ENCODE measurements at regions not wholly inside any gene's neighbourhood (a gene's known extent, or its start where the extent isn't known, plus 50 kb on each side); places are given as distances from the start of the nearest gene placed in this dataset.

- peaks cover 16% of the 10 kb centered on the region for H3K9me3 Mint-ChIP-seq
- no peaks in the 10 kb centered on the region for H3K36me3 Mint-ChIP-seq (ENCODE audit: insufficient read depth)
- no peaks in the 10 kb centered on the region for H3K4me1 Mint-ChIP-seq (ENCODE audit: low read depth)
- ATAC-seq (no peak), DNase-seq (no peak)
- no peak overlapping the region for H3K4me3 Mint-ChIP-seq
- no peaks in the 10 kb centered on the region for H3K27me3 Mint-ChIP-seq (ENCODE audit: low read depth)
These were observed 702.4 kb upstream of the RAB6C start for GRCh38 chr2:129276978-129277584.

GRCh38 chr2:129277585-129277981 lies 701.9 kb upstream of the RAB6C start:
- no peak for ATAC-seq
- DNase-seq = no peak
- Mint-ChIP-seq H3K36me3 (ENCODE audit: insufficient read depth) (no peaks in the 10 kb centered on the region), H3K4me1 (ENCODE audit: low read depth) (no peaks in the 10 kb centered on the region), H3K9me3 (peaks cover 16% of the 10 kb centered on the region), H3K4me3 (no peak overlapping the region), H3K27me3 (ENCODE audit: low read depth) (no peaks in the 10 kb centered on the region)

- Mint-ChIP-seq H3K4me3 (no peak overlapping the region), H3K27me3 (ENCODE audit: low read depth) (no peaks in the 10 kb centered on the region), H3K9me3 (peaks cover 16% of the 10 kb centered on the region), H3K36me3 (ENCODE audit: insufficient read depth) (no peaks in the 10 kb centered on the region), H3K4me1 (ENCODE audit: low read depth) (no peaks in the 10 kb centered on the region)
- ATAC-seq (no peak), DNase-seq (no peak)
These were observed 697.5 kb upstream of the RAB6C start for GRCh38 chr2:129281791-129282530.

DNA sequence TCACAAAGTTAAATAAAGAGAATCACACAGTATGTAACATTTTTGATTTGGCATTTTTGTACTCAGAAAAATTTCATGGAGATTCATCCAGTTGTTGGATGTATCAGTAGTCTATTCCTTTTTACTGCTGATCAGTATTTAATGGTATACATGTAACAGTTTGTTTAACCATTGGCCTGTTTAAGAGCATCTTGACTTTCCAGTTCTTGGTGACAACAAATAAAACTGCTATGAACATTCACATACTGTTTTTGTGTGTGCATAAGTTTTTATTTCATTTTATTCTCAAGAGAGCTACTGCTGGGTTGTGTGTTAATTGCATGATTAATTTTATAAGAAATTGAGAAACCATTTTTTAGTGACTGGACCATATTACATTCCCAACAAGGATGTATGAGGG lies 694.5 kb upstream of the RAB6C start:
- no peaks in the 10 kb centered on the region for H3K4me1 Mint-ChIP-seq (ENCODE audit: low read depth)
- H3K27me3 Mint-ChIP-seq (ENCODE audit: low read depth) = no peaks in the 10 kb centered on the region
- peaks cover under 1% of the 10 kb centered on the region for H3K9me3 Mint-ChIP-seq
- no peak overlapping the region for H3K4me3 Mint-ChIP-seq
- no peaks in the 10 kb centered on the region for H3K36me3 Mint-ChIP-seq (ENCODE audit: insufficient read depth)
- no peak for DNase-seq
- ATAC-seq = no peak

DNA sequence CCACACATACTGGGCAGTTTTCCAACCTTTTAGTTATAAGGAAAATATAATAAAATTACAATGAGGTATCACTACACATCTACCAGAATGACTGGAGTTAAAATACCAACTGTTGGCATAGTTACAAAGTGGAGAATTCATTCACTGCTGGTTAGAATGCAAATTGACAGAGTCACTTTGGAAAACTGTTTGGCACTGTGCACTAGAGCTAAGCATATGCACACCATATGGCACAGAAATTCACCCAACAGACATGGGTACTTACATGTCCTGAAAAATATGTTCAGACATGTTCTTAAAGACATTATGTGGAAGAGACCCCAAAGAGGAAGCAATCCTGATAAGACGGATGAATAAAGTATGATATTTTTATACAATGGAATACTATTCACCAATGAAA lies 686.1 kb upstream of the RAB6C start:
- no peaks in the 10 kb centered on the region for H3K4me1 Mint-ChIP-seq (ENCODE audit: low read depth)
- H3K9me3 Mint-ChIP-seq = peaks cover 5% of the 10 kb centered on the region
- H3K27me3 Mint-ChIP-seq (ENCODE audit: low read depth) = peaks cover 2% of the 10 kb centered on the region
- DNase-seq (no peak), ATAC-seq (no peak)
- H3K4me3 Mint-ChIP-seq = no peak overlapping the region
- no peaks in the 10 kb centered on the region for H3K36me3 Mint-ChIP-seq (ENCODE audit: insufficient read depth)

- Mint-ChIP-seq H3K4me3 (no peak overlapping the region), H3K9me3 (no peaks in the 10 kb centered on the region), H3K4me1 (ENCODE audit: low read depth) (no peaks in the 10 kb centered on the region), H3K36me3 (ENCODE audit: insufficient read depth) (no peaks in the 10 kb centered on the region), H3K27me3 (ENCODE audit: low read depth) (no peaks in the 10 kb centered on the region)
- DNase-seq = no peak
- no peak for ATAC-seq
These were observed 683.1 kb upstream of the RAB6C start for GRCh38 chr2:129296396-129296795.

GRCh38 chr2:129296806-129297205 lies 682.7 kb upstream of the RAB6C start:
- ATAC-seq (no peak), DNase-seq (no peak)
- Mint-ChIP-seq H3K9me3 (no peaks in the 10 kb centered on the region), H3K4me3 (no peak overlapping the region), H3K4me1 (ENCODE audit: low read depth) (no peaks in the 10 kb centered on the region), H3K27me3 (ENCODE audit: low read depth) (no peaks in the 10 kb centered on the region), H3K36me3 (ENCODE audit: insufficient read depth) (no peaks in the 10 kb centered on the region)

- Mint-ChIP-seq H3K27me3 (ENCODE audit: low read depth) (no peaks in the 10 kb centered on the region), H3K9me3 (no peaks in the 10 kb centered on the region), H3K4me1 (ENCODE audit: low read depth) (no peaks in the 10 kb centered on the region), H3K4me3 (no peak overlapping the region), H3K36me3 (ENCODE audit: insufficient read depth) (no peaks in the 10 kb centered on the region)
- no peak for DNase-seq
- ATAC-seq = no peak
These were observed 682.0 kb upstream of the RAB6C start for GRCh38 chr2:129297430-129297829.

DNA sequence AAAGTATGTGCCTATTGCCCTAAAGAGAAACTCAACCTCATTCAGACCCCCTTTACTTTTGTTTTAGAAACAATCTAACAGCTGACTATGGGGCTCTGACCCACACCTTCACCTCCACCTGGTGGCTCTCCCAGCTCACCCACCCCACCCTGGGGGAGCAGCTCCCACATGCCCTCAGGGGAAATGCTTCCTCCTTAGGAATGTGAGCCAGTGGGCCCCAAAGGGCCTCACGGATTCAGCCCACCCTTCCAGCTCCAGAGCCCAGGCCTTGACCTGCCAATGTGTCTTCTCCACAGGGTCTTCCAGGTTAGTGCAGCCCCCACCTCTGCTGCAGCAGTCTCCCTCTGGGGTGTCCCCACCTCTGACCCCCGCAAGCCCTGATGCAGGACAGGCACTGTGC lies 680.1 kb upstream of the RAB6C start:
- H3K27me3 Mint-ChIP-seq (ENCODE audit: low read depth) = peaks cover 2% of the 10 kb centered on the region
- ATAC-seq (no peak), DNase-seq (no peak)

GRCh38 chr2:129299756-129300155 lies 679.7 kb upstream of the RAB6C start:
- no peaks in the 10 kb centered on the region for H3K36me3 Mint-ChIP-seq (ENCODE audit: insufficient read depth)
- no peak for DNase-seq
- no peaks in the 10 kb centered on the region for H3K4me1 Mint-ChIP-seq (ENCODE audit: low read depth)

More for the DNA sequence above, 680.1 kb upstream of the RAB6C start:
- Mint-ChIP-seq H3K9me3 (no peaks in the 10 kb centered on the region), H3K4me3 (no peak overlapping the region), H3K4me1 (ENCODE audit: low read depth) (no peaks in the 10 kb centered on the region), H3K36me3 (ENCODE audit: insufficient read depth) (no peaks in the 10 kb centered on the region)

GRCh38 chr2:129300456-129300855 lies 679.0 kb upstream of the RAB6C start:
- no peaks in the 10 kb centered on the region for H3K4me1 Mint-ChIP-seq (ENCODE audit: low read depth)
- ATAC-seq = no peak
- no peak overlapping the region for H3K4me3 Mint-ChIP-seq

More at GRCh38 chr2:129299756-129300155, 679.7 kb upstream of the RAB6C start:
- Mint-ChIP-seq H3K27me3 (ENCODE audit: low read depth) (peaks cover 2% of the 10 kb centered on the region), H3K4me3 (no peak overlapping the region), H3K9me3 (no peaks in the 10 kb centered on the region)
- no peak for ATAC-seq

DNA sequence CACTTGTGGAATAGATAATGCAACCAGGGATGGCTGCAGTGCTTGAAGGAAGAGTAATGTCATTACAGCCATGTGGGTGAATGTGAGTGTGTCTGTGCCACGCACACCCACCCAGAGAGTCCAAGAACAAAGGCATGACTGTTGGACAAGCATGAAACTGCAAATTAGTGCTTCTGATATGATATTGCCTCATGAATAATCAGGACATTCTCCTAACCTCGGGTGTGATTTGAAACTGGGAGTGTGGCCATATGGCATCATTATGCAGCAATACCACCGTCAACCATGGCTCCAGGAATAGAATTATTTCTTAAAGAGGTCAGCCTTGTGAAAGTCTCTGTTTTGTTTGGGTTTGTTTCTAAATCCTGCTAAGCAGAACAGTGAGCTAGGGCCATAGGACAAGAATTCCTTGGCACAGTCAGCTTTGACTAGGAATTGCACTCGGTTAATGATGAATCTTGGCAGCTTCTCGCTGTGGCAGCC lies 678.0 kb upstream of the RAB6C start:
- no peaks in the 10 kb centered on the region for H3K36me3 Mint-ChIP-seq (ENCODE audit: insufficient read depth)
- ATAC-seq (no peak), DNase-seq (no peak)
- H3K4me3 Mint-ChIP-seq = no peak overlapping the region
- H3K9me3 Mint-ChIP-seq = no peaks in the 10 kb centered on the region
- H3K27me3 Mint-ChIP-seq (ENCODE audit: low read depth) = peaks cover 2% of the 10 kb centered on the region
- no peaks in the 10 kb centered on the region for H3K4me1 Mint-ChIP-seq (ENCODE audit: low read depth)

More at GRCh38 chr2:129300456-129300855, 679.0 kb upstream of the RAB6C start:
- peaks cover 2% of the 10 kb centered on the region for H3K27me3 Mint-ChIP-seq (ENCODE audit: low read depth)
- H3K9me3 Mint-ChIP-seq = no peaks in the 10 kb centered on the region
- H3K36me3 Mint-ChIP-seq (ENCODE audit: insufficient read depth) = no peaks in the 10 kb centered on the region
- DNase-seq = no peak

DNA sequence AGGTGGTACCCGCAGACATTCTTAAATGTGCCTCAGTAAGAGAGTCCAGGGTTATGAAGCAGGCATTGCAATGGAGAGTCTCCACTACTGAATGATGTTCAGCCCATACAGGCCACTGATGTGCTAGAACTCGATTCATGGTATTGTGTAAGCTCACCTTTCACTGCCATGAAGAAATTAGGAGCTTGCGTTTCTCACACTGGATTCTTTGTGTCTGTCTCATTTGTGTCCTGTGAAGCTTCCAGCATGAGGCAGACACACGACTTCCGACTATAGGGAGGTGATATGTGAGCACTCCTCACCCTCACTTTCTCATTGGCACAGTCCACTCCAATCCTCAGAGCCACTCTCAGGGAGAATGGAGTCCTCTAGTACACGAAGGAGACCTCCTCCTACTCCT lies 677.4 kb upstream of the RAB6C start:
- Mint-ChIP-seq H3K27me3 (ENCODE audit: low read depth) (peaks cover 2% of the 10 kb centered on the region), H3K4me1 (ENCODE audit: low read depth) (no peaks in the 10 kb centered on the region), H3K4me3 (no peak overlapping the region), H3K9me3 (no peaks in the 10 kb centered on the region), H3K36me3 (ENCODE audit: insufficient read depth) (no peaks in the 10 kb centered on the region)
- DNase-seq (no peak), ATAC-seq (no peak)

DNA sequence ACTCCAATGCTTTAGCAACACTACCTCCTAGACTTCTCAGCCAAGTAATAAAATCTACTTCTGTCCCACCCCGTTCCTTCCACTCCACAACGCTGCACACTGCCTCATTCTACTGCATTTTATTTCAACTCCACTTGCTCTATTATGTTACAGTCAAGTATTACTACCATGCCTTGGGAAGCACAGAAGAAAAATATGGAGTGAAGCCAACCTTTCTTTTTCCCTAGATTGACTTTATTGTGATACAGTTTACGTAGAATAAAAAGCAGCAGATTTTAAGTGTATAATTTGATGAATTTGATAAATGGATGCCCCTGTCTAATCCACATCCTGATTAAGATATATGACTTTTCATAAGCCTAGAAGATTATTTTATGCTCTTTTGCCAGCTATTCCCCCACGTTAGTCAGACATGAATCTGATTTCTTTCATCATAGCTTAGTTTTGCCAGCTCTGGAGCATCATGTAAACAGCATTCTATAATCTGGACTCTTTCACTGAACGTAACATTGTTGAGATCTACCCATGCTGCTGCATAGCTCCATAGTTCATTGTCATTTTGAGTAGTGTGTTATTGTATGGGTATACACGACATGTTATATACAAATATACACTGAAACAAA lies 676.8 kb upstream of the RAB6C start:
- DNase-seq (no peak), ATAC-seq (no peak)
- Mint-ChIP-seq H3K36me3 (ENCODE audit: insufficient read depth) (no peaks in the 10 kb centered on the region), H3K27me3 (ENCODE audit: low read depth) (peaks cover 2% of the 10 kb centered on the region), H3K4me3 (no peak overlapping the region), H3K9me3 (no peaks in the 10 kb centered on the region), H3K4me1 (ENCODE audit: low read depth) (no peaks in the 10 kb centered on the region)

DNA sequence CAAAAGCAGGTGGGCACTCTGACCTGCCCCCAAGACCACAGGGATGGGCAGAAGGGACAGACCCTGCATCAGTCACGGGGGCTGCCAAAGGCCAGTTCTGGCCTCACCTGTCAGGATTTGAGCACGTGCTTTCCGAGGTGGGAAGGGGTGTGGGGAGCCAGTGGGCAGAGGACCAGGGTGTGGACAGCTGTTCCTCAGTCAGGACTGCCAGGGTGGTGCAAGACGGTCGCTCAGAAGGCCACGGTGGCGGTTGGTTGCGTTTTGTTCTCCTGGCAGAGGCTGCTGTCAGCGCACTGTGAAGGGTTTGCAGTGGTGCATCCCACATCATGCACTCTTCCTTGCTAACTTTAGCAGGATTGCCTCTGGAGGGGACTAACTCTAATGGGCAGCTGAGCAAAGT lies 665.3 kb upstream of the RAB6C start:
- ATAC-seq (no peak), DNase-seq (no peak)
- no peaks in the 10 kb centered on the region for H3K4me1 Mint-ChIP-seq (ENCODE audit: low read depth)
- no peaks in the 10 kb centered on the region for H3K9me3 Mint-ChIP-seq
- H3K27me3 Mint-ChIP-seq (ENCODE audit: low read depth) = no peaks in the 10 kb centered on the region
- no peak overlapping the region for H3K4me3 Mint-ChIP-seq
- H3K36me3 Mint-ChIP-seq (ENCODE audit: insufficient read depth) = no peaks in the 10 kb centered on the region

All from activated T-cell treated with anti-CD3 and anti-CD28 coated beads, Interleukin-2, amount 50 U/mL, for 4 hours (primary cell).